ENCODE measurements at regions not wholly inside any gene's neighbourhood (a gene's known extent, or its start where the extent isn't known, plus 50 kb on each side); places are given as distances from the start of the nearest gene placed in this dataset.

DNA sequence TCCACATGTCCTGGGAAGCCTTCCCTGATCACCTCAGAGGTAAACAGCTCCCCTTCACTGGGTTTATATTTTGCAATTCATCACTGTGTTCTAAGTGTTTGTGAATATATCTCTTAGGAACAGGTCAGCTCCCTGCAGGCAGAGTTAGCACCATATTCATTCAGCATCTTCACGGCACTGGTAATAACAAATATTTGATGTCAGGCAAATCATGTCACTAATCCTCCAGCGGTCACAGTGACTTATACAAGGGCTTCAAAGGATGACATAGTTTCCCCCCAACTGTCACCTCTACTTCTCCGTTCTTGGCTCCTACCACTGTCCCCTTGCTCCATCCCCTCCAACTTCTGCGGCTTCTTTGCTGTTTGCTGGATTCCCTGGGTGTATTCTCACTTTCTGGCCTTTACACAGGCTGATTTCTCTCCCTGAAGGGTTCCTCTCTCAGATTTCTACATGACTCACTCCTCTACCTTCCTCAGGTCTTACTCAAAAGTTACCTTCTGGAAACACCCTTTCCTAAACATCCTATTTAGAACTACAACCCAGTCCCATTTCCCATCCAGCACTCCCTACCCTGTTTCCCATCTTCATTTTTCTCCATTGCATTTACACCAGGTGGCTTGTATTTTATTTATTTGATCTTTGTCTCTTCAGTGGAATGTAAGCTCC lies 66.6 kb downstream of the NHLRC1 start:
- POLR2A ChIA-PET: no interaction called here
- Mint-ChIP-seq H3K9me3 (ENCODE audit: insufficient read depth) (no peaks in the 10 kb centered on the region), H3K27me3 (peaks cover 8% of the 10 kb centered on the region), H3K27ac (no peak overlapping the region), H3K4me3 (no peak overlapping the region), H3K4me1 (no peaks in the 10 kb centered on the region)
- no peak for ATAC-seq (ENCODE audit: low read depth)
- no peak overlapping the region for H3K9ac ChIP-seq (ENCODE audit: low read length)
- no peaks in the 10 kb centered on the region for H3K4me1 ChIP-seq (ENCODE audit: control insufficient read depth in 2 of 2, insufficient read depth in 2 of 2, low read length in 2 of 2)
- no peak overlapping the region for H3K4me3 ChIP-seq (ENCODE audit: control extremely low read depth in 1 of 5, extremely low read depth in 1 of 5, insufficient read depth in 1 of 5, low read depth in 2 of 5, low read length in 4 of 5)
- H3K27ac ChIP-seq (ENCODE audit: low read length in 2 of 2): no peak overlapping the region
- CTCF ChIA-PET: interaction anchor here (0.7 kb wide), 1 partner anchor 132 kb away, joined by 5 read pairs; no protein-coding TSS in a partner anchor
- no peaks in the 10 kb centered on the region for H3K79me2 ChIP-seq (ENCODE audit: control insufficient read depth, insufficient read depth, low read length)
- H4K20me1 ChIP-seq (ENCODE audit: control insufficient read depth, insufficient read depth, low read length, poor library complexity, severe bottlenecking): no peaks in the 10 kb centered on the region
- H3K9me3 ChIP-seq (ENCODE audit: control extremely low read depth in 1 of 3, control insufficient read depth in 2 of 3, insufficient read depth in 1 of 3, low read length in 2 of 3): no peaks in the 10 kb centered on the region
- 93% methylated on average over 4 of the region's 4 CpGs for WGBS (ENCODE audit: insufficient coverage)
- TF ChIP-seq, protein P1, sequence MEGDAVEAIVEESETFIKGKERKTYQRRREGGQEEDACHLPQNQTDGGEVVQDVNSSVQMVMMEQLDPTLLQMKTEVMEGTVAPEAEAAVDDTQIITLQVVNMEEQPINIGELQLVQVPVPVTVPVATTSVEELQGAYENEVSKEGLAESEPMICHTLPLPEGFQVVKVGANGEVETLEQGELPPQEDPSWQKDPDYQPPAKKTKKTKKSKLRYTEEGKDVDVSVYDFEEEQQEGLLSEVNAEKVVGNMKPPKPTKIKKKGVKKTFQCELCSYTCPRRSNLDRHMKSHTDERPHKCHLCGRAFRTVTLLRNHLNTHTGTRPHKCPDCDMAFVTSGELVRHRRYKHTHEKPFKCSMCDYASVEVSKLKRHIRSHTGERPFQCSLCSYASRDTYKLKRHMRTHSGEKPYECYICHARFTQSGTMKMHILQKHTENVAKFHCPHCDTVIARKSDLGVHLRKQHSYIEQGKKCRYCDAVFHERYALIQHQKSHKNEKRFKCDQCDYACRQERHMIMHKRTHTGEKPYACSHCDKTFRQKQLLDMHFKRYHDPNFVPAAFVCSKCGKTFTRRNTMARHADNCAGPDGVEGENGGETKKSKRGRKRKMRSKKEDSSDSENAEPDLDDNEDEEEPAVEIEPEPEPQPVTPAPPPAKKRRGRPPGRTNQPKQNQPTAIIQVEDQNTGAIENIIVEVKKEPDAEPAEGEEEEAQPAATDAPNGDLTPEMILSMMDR (IDR thresholded peaks at IDR 0.05): no peak
- TF ChIP-seq EZH2 (IDR thresholded peaks at IDR 0.05; ENCODE audit: borderline replicate concordance, insufficient read depth, low read depth, low read length, poor library complexity, severe bottlenecking): no peak
- no peaks in the 10 kb centered on the region for H3K27me3 ChIP-seq (replicated peaks in 1 of 4; ENCODE audit: control extremely low read depth in 1 of 4, control insufficient read depth in 3 of 4, insufficient read depth in 4 of 4, low read length in 3 of 4)
- no peaks in the 10 kb centered on the region for H3K36me3 ChIP-seq (replicated peaks in 1 of 2; ENCODE audit: control extremely low read depth in 1 of 2, control insufficient read depth in 1 of 2, extremely low read depth in 1 of 2, insufficient read depth in 2 of 2, low read length in 1 of 2)
- H3K4me2 ChIP-seq (replicated peaks; ENCODE audit: low read depth, low read length, poor library complexity, severe bottlenecking): no peak overlapping the region
- no peak overlapping the region for H2AFZ ChIP-seq (ENCODE audit: insufficient read depth, low read depth, low read length, poor library complexity, severe bottlenecking)
- DNase-seq: no peak
- intact Hi-C loops (cut with micrococcal nuclease): no loop called here

DNA sequence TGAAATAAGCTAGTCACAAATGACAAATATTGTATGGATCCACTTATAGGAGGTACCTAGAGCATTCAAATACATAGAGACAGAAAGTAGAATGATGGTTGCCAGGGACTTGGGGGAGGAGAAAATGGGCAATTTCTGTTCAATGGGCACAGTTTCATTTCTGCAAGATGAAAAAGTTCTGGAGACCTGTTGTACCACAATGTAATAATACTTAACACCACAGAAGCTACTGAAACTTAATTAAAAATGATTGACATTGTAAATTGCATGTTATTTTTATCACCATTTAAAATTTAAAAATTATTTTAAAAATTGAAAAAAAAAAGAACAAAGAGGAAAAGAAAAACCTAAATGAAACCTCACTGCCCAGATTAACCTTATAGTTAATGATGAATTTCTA lies 67.4 kb downstream of the NHLRC1 start:
- intact Hi-C loops (cut with micrococcal nuclease): no loop called here
- Mint-ChIP-seq H3K4me1 (no peaks in the 10 kb centered on the region), H3K27ac (no peak overlapping the region), H3K4me3 (no peak overlapping the region), H3K27me3 (peaks cover 8% of the 10 kb centered on the region), H3K9me3 (ENCODE audit: insufficient read depth) (no peaks in the 10 kb centered on the region)
- Histone ChIP-seq H3K4me2 (replicated peaks; ENCODE audit: low read depth, low read length, poor library complexity, severe bottlenecking) (no peak overlapping the region), H3K9me3 (ENCODE audit: control extremely low read depth in 1 of 3, control insufficient read depth in 2 of 3, insufficient read depth in 1 of 3, low read length in 2 of 3) (no peaks in the 10 kb centered on the region), H4K20me1 (ENCODE audit: control insufficient read depth, insufficient read depth, low read length, poor library complexity, severe bottlenecking) (no peaks in the 10 kb centered on the region), H3K27me3 (replicated peaks in 1 of 4; ENCODE audit: control extremely low read depth in 1 of 4, control insufficient read depth in 3 of 4, insufficient read depth in 4 of 4, low read length in 3 of 4) (no peaks in the 10 kb centered on the region), H3K4me1 (ENCODE audit: control insufficient read depth in 2 of 2, insufficient read depth in 2 of 2, low read length in 2 of 2) (no peaks in the 10 kb centered on the region), H3K36me3 (replicated peaks in 1 of 2; ENCODE audit: control extremely low read depth in 1 of 2, control insufficient read depth in 1 of 2, extremely low read depth in 1 of 2, insufficient read depth in 2 of 2, low read length in 1 of 2) (no peaks in the 10 kb centered on the region), H3K27ac (ENCODE audit: low read length in 2 of 2) (no peak overlapping the region), H3K79me2 (ENCODE audit: control insufficient read depth, insufficient read depth, low read length) (no peaks in the 10 kb centered on the region), H3K4me3 (ENCODE audit: control extremely low read depth in 1 of 5, extremely low read depth in 1 of 5, insufficient read depth in 1 of 5, low read depth in 2 of 5, low read length in 4 of 5) (no peak overlapping the region), H2AFZ (ENCODE audit: insufficient read depth, low read depth, low read length, poor library complexity, severe bottlenecking) (no peak overlapping the region), H3K9ac (ENCODE audit: low read length) (no peak overlapping the region)
- CTCF ChIA-PET: no interaction called here
- TF ChIP-seq, protein P1 (IDR thresholded peaks at IDR 0.05): no peak
- TF ChIP-seq EZH2 (IDR thresholded peaks at IDR 0.05; ENCODE audit: borderline replicate concordance, insufficient read depth, low read depth, low read length, poor library complexity, severe bottlenecking): no peak
- POLR2A ChIA-PET: no interaction called here
- ATAC-seq (ENCODE audit: low read depth) (no peak), DNase-seq (no peak)
